Fibroblast of pulmonary artery (primary cell): ENCODE measurements at regions not wholly inside any gene's neighbourhood (a gene's known extent, or its start where the extent isn't known, plus 50 kb on each side); places are given as distances from the start of the nearest gene placed in this dataset.
A peak's percentile ranks its signal among the peaks of the same experiment; 100 is the strongest.

Source experiments
- DNase-seq: peaks from one replicate; pipeline ENCODE4 v3.0.0-alpha.2; 2010; ENCODE audit warnings: low read depth
- H3K4me3 ChIP-seq: replicated peaks from 2 replicates; pipeline ENCODE4 v1.5.1; 2011; ENCODE audit warnings: low read depth, mild to moderate bottlenecking, control low read depth, low read length, moderate library complexity
- TF ChIP-seq, protein P1 (sequence below): IDR thresholded peaks from 2 replicates; pipeline ENCODE4 v1.5.1; 2011; ENCODE audit warnings: mild to moderate bottlenecking, control low read depth, low read length, inconsistent platforms; ENCODE audit errors: missing control alignments

DNA sequence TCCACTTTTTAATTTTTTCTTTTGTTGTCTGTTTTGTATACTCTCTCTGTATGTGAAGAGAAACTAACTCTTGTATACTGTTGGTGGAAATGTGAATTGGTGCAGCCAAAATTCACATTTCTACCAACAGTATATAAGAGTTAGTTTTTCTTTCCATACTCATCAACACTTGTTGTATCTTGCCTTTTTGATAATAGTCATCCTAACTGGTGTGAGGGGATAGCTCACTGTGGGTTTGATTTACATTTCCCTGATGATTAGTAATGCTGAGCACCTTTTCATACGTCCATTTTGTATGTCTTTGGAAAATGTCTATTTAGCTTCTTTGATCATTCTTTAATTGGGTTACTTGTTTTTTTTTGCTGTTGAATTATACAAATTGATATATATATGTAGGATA is 375.5 kb upstream of the IGFBP3 start:
- no peak overlapping the region for H3K4me3 ChIP-seq
- TF ChIP-seq, protein P1, sequence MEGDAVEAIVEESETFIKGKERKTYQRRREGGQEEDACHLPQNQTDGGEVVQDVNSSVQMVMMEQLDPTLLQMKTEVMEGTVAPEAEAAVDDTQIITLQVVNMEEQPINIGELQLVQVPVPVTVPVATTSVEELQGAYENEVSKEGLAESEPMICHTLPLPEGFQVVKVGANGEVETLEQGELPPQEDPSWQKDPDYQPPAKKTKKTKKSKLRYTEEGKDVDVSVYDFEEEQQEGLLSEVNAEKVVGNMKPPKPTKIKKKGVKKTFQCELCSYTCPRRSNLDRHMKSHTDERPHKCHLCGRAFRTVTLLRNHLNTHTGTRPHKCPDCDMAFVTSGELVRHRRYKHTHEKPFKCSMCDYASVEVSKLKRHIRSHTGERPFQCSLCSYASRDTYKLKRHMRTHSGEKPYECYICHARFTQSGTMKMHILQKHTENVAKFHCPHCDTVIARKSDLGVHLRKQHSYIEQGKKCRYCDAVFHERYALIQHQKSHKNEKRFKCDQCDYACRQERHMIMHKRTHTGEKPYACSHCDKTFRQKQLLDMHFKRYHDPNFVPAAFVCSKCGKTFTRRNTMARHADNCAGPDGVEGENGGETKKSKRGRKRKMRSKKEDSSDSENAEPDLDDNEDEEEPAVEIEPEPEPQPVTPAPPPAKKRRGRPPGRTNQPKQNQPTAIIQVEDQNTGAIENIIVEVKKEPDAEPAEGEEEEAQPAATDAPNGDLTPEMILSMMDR, result no peak
- no peak for DNase-seq

DNA sequence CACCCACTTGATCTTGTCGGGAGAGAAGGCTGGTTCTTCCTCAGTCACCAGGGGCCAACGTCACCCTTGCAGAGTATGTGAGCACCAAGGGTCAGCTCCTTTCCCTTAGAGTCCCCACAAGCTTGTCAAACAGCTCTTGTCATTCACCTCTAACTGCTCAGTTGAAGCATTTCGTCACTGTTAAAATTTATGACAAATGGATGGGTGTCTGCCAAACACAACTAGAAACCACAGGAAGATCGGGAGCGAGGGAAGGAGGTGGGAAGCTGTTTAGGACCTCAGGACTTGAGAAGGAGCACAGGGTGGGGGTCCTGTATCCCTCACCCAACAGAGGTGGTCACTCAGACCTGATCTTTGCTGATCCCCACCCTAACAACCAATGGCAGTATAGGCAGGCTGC is 373.3 kb upstream of the IGFBP3 start:
- TF ChIP-seq, protein P1, result no peak
- H3K4me3 ChIP-seq, result no peak overlapping the region
- DNase-seq, result no peak

DNA sequence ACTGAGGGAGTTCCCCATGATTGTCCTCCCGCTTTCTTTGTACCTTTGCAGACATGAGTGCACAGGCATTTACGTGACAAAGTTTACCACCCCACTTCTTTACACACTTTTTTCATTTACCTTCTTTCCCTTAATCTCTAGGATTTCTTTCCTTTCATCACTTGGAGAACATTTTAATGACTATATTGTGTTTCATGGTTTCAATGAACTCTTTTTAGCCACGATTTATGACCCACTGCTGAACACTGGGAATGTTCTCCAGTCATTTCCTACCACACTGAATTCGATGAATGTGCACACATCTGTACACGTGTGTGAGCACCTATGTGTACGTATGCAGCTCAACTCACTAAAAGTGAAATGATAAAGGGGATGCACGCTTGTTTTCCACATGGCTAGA is 371.7 kb upstream of the IGFBP3 start:
- no peak for DNase-seq
- TF ChIP-seq, protein P1, result no peak

DNA sequence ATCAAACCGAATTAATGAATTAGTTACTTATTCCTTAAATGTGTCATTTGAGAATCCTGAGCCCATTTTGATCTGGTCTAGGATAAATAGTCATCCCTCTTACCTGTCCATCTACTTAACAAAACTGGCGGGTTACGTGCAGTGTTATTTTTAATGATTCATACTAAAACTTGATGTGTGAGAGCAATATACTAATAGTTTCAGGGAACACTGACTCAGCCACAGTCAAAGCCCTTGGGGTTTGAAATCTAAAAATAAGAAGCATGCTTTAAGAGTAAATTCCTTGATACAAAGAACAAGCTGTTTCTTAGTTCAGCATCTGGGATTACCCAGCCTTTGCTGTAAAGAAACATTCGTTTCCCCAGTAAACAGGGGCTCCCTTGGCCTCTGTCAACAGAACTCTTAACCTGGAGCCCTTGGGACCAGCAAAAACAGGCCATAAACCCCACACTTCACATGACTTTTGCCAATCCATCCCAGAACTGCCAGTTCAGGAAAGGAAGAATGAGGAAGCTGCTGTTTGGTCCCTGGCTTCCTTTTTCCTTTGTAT is 370.6 kb upstream of the IGFBP3 start:
- no peak overlapping the region for H3K4me3 ChIP-seq
- peak; percentile 69 for DNase-seq
- TF ChIP-seq, protein P1, result no peak

More for the DNA sequence above, 371.7 kb upstream of the IGFBP3 start:
- H3K4me3 ChIP-seq, result no peak overlapping the region

DNA sequence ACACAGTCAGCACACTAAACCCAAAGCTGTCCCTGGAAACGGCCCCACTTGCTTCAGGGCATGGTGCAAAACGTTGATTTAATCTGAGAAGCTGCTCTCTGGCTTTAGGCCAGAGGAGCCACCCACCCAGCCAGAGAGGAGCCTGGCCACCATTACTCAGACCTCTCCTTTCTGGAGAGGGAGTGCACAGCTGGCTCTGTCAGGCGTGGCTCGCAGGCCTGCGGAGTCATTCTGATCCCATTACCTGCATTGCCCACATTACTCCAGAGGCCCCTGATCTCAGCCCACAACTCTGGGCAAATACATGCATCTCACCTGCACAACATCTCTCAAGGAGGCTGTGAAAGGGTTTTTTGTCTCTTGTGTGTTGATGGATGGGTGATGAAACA is 370.0 kb upstream of the IGFBP3 start:
- H3K4me3 ChIP-seq, result no peak overlapping the region
- TF ChIP-seq, protein P1, result no peak
- DNase-seq, result no peak

- H3K4me3 ChIP-seq, result no peak overlapping the region
- no peak for DNase-seq
- TF ChIP-seq, protein P1, result no peak
Measured at GRCh38 chr7:46290374-46291049, 369.4 kb upstream of the IGFBP3 start.

- no peak for DNase-seq
- TF ChIP-seq, protein P1, result no peak
- no peak overlapping the region for H3K4me3 ChIP-seq
Measured at GRCh38 chr7:46288861-46289260, 367.8 kb upstream of the IGFBP3 start.
